ENCODE measurements at regions not wholly inside any gene's neighbourhood (a gene's known extent, or its start where the extent isn't known, plus 50 kb on each side); places are given as distances from the start of the nearest gene placed in this dataset.

DNA sequence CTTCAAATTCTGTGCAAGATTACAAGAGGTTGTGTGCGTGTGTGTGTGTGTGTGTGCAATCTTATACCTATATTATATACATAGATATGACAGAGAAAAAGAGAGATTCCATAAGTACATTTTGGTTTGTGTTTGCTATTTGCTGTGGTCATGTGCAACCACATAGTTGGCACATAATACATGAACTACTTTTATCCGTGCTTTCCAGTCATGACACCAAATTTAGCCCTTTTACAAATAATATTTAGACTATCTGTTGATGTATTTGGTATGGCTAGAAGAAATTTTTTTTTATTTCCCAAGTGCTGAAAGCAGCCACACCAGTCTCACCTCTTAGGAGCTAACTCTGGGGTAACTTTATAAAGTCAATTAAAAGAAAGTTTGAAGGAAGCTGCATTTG lies 63.5 kb upstream of the EGFR start (continued):
- TF ChIP-seq PRDM15 (CRISPR knock-in tag; IDR thresholded peaks at IDR 0.05) (no peak), ZBTB40 (IDR thresholded peaks at IDR 0.05; ENCODE audit: borderline replicate concordance) (no peak), SMARCA5 (IDR thresholded peaks at IDR 0.05) (no peak), JUND (IDR thresholded peaks at IDR 0.05; ENCODE audit: low read depth, low read length) (no peak), TCF7 (IDR thresholded peaks at IDR 0.05; ENCODE audit: borderline replicate concordance) (no peak), E4F1 (IDR thresholded peaks at IDR 0.05; ENCODE audit: borderline replicate concordance, partially characterized antibody) (no peak), NFYA (IDR thresholded peaks at IDR 0.05; ENCODE audit: borderline replicate concordance, low read depth, low read length) (no peak)
